Left ventricle myocardium inferior (tissue), 1 donor: ENCODE measurements at regions not wholly inside any gene's neighbourhood (a gene's known extent, or its start where the extent isn't known, plus 50 kb on each side); places are given as distances from the start of the nearest gene placed in this dataset.

Source experiments
- DNase-seq: peaks from one replicate; pipeline ENCODE4 v3.0.0-alpha.2; 2020
- H3K27ac ChIP-seq: fragments of 200-600 bp; replicated peaks from 2 replicates; pipeline ENCODE4 v1.8.0; 2021
- H3K27me3 ChIP-seq: fragments of 200-600 bp; 2 replicates; pipeline ENCODE4 v1.8.0; 2021; ENCODE audit warnings: low read depth
- H3K36me3 ChIP-seq: fragments of 200-600 bp; 2 replicates; pipeline ENCODE4 v1.8.0; 2021
- H3K4me1 ChIP-seq: fragments of 200-600 bp; 2 replicates; pipeline ENCODE4 v1.8.0; 2021
- H3K4me3 ChIP-seq: fragments of 200-600 bp; 2 replicates; pipeline ENCODE4 v1.8.0; 2021; ENCODE audit warnings: mild to moderate bottlenecking, moderate library complexity
- H3K9me3 ChIP-seq: fragments of 200-600 bp; replicated peaks from 2 replicates; pipeline ENCODE4 v1.8.0; 2021
- CTCF ChIP-seq: fragments of 200-600 bp; IDR thresholded peaks from 2 replicates; pipeline ENCODE4 v1.8.0; 2021; ENCODE audit warnings: antibody characterized with exemption, mild to moderate bottlenecking, borderline replicate concordance
- intact Hi-C: fragments of 100-400 bp; cut with micrococcal nuclease; formaldehyde crosslinking; loops from one replicate; pipeline ENCODE4 v1.11.0; 2022
- donor health status: DM: no; HTN: yes; CAD: no; lungs with severe emphysema.

- TF ChIP-seq CTCF, result no peak
- H3K4me3 ChIP-seq, result no peak overlapping the region
- no peaks in the 10 kb centered on the region for H3K27me3 ChIP-seq
- no peak for DNase-seq
- peaks cover 6% of the 10 kb centered on the region for H3K9me3 ChIP-seq
- no peaks in the 10 kb centered on the region for H3K36me3 ChIP-seq
- H3K27ac ChIP-seq, result no peak overlapping the region
- intact Hi-C loops, result no loop called here
- no peaks in the 10 kb centered on the region for H3K4me1 ChIP-seq
These were observed 1449.4 kb downstream of the CDH11 start for GRCh38 chr16:63672493-63672892.

- no peak for TF ChIP-seq CTCF
- no peak for DNase-seq
- Histone ChIP-seq H3K27me3 (no peaks in the 10 kb centered on the region), H3K36me3 (no peaks in the 10 kb centered on the region), H3K4me3 (no peak overlapping the region), H3K4me1 (no peaks in the 10 kb centered on the region), H3K27ac (no peak overlapping the region), H3K9me3 (no peaks in the 10 kb centered on the region)
- intact Hi-C loops, result no loop called here
These were observed 1458.7 kb downstream of the CDH11 start for GRCh38 chr16:63663155-63663554.

GRCh38 chr16:63655846-63656245 lies 1466.0 kb downstream of the CDH11 start:
- H3K27me3 ChIP-seq, result no peaks in the 10 kb centered on the region

GRCh38 chr16:63653044-63653839 lies 1468.6 kb downstream of the CDH11 start:
- no peaks in the 10 kb centered on the region for H3K36me3 ChIP-seq
- H3K27me3 ChIP-seq, result no peaks in the 10 kb centered on the region
- no peak overlapping the region for H3K27ac ChIP-seq
- no peaks in the 10 kb centered on the region for H3K4me1 ChIP-seq
- TF ChIP-seq CTCF, result no peak
- no peak for DNase-seq
- intact Hi-C loops, result no loop called here
- H3K4me3 ChIP-seq, result no peak overlapping the region
- H3K9me3 ChIP-seq, result no peaks in the 10 kb centered on the region

More at GRCh38 chr16:63655846-63656245, 1466.0 kb downstream of the CDH11 start:
- Histone ChIP-seq H3K36me3 (no peaks in the 10 kb centered on the region), H3K4me3 (no peak overlapping the region), H3K27ac (no peak overlapping the region), H3K4me1 (no peaks in the 10 kb centered on the region), H3K9me3 (no peaks in the 10 kb centered on the region)
- no peak for DNase-seq
- intact Hi-C loops, result no loop called here
- no peak for TF ChIP-seq CTCF

- intact Hi-C loops, result no loop called here
- no peak for TF ChIP-seq CTCF
- Histone ChIP-seq H3K4me3 (no peak overlapping the region), H3K27ac (no peak overlapping the region), H3K36me3 (no peaks in the 10 kb centered on the region), H3K9me3 (no peaks in the 10 kb centered on the region), H3K4me1 (no peaks in the 10 kb centered on the region), H3K27me3 (no peaks in the 10 kb centered on the region)
- DNase-seq, result no peak
These were observed 1469.8 kb downstream of the CDH11 start for GRCh38 chr16:63652091-63652490.
